HEK293 (cell line): ENCODE measurements at regions not wholly inside any gene's neighbourhood (a gene's known extent, or its start where the extent isn't known, plus 50 kb on each side); places are given as distances from the start of the nearest gene placed in this dataset.

ENCODE experiments used
- CTCF ChIA-PET: fragments of 350-600 bp; formaldehyde crosslinking; extraction: SDS; loops from one replicate; lab custom pipeline; 2021; ENCODE audit warnings: antibody characterized with exemption; lab: Yijun Ruan, JAX
- POLR2A ChIA-PET: fragments of 300-600 bp; formaldehyde crosslinking; extraction: SDS; loops from one replicate; lab custom pipeline; 2020; ENCODE audit warnings: antibody characterized with exemption, inconsistent platforms; lab: Yijun Ruan, JAX
- H3K27ac ChIP-seq: fragments of 200-500 bp; sonication (Bioruptor generic); 2 replicates; pipeline ENCODE4 v1.5.1; 2014; ENCODE audit warnings: low read depth, low read length, control low read depth, inconsistent platforms; ENCODE audit errors: extremely low read depth
- H3K36me3 ChIP-seq, 2 experiments: fragments of 200-500 bp in 1 of 2; sonication (Bioruptor generic) in 1 of 2; 1 replicate in 1 of 2; 2 replicates in 1 of 2; pipeline ENCODE4 v1.5.1; 2014 to 2017; ENCODE audit warnings: inconsistent platforms in 2 of 2, low read length in 2 of 2; ENCODE audit not compliant: control insufficient read depth in 2 of 2, insufficient read depth in 1 of 2
- H3K4me1 ChIP-seq: fragments of 200-500 bp; sonication (Bioruptor generic); 2 replicates; pipeline ENCODE4 v1.5.1; 2014; ENCODE audit warnings: mild to moderate bottlenecking, low read length, inconsistent platforms; ENCODE audit not compliant: control insufficient read depth, insufficient read depth
- H3K4me3 ChIP-seq: 2 replicates; pipeline ENCODE4 v1.5.1; 2011; ENCODE audit warnings: low read depth, mild to moderate bottlenecking, control low read depth, low read length, moderate library complexity
- H3K9me3 ChIP-seq: fragments of 200-500 bp; sonication (Bioruptor generic); 2 replicates; pipeline ENCODE4 v1.5.1; 2014; ENCODE audit warnings: low read depth, low read length, inconsistent platforms; ENCODE audit not compliant: control insufficient read depth, insufficient read depth
- BCL11B ChIP-seq: fragments of 450-650 bp; formaldehyde crosslinking; IDR thresholded peaks from 2 replicates; pipeline ENCODE4 v1.5.1; 2016; ENCODE audit warnings: low read depth, missing biosample characterization, missing genetic modification characterization
- GLIS1 ChIP-seq: fragments of 450-650 bp; formaldehyde crosslinking; IDR thresholded peaks from 2 replicates; pipeline ENCODE4 v1.5.1; 2016; ENCODE audit warnings: missing biosample characterization, missing genetic modification characterization
- KLF17 ChIP-seq: fragments of 450-650 bp; formaldehyde crosslinking; IDR thresholded peaks from 2 replicates; pipeline ENCODE4 v1.5.1; 2016; ENCODE audit warnings: missing biosample characterization, missing genetic modification characterization
- PRDM10 ChIP-seq: fragments of 450-650 bp; formaldehyde crosslinking; IDR thresholded peaks from 2 replicates; pipeline ENCODE4 v1.5.1; 2016; ENCODE audit warnings: missing biosample characterization, missing genetic modification characterization
- SP2 ChIP-seq: fragments of 450-650 bp; formaldehyde crosslinking; IDR thresholded peaks from 2 replicates; pipeline ENCODE4 v1.5.1; 2016; ENCODE audit warnings: missing biosample characterization, missing genetic modification characterization
- TRIM28 ChIP-seq: IDR thresholded peaks from 2 replicates; pipeline ENCODE4 v1.6.1; 2011; ENCODE audit warnings: low read length, control low read depth, borderline replicate concordance
- TSHZ1 ChIP-seq: fragments of 450-650 bp; formaldehyde crosslinking; IDR thresholded peaks from 2 replicates; pipeline ENCODE4 v1.5.1; 2016; ENCODE audit warnings: missing biosample characterization, missing genetic modification characterization, borderline replicate concordance
- ZBTB48 ChIP-seq: fragments of 450-650 bp; formaldehyde crosslinking; IDR thresholded peaks from 2 replicates; pipeline ENCODE4 v1.5.1; 2016; ENCODE audit warnings: missing biosample characterization, missing genetic modification characterization
- ZFP41 ChIP-seq: fragments of 450-650 bp; formaldehyde crosslinking; IDR thresholded peaks from 2 replicates; pipeline ENCODE4 v1.5.1; 2016; ENCODE audit warnings: missing biosample characterization, missing genetic modification characterization, borderline replicate concordance
- ZNF138 ChIP-seq: fragments of 450-650 bp; formaldehyde crosslinking; IDR thresholded peaks from 2 replicates; pipeline ENCODE4 v1.5.1; 2016; ENCODE audit warnings: missing biosample characterization, missing genetic modification characterization, borderline replicate concordance
- ZNF350 ChIP-seq: fragments of 450-650 bp; formaldehyde crosslinking; IDR thresholded peaks from 2 replicates; pipeline ENCODE4 v1.5.0; 2017; ENCODE audit warnings: missing biosample characterization, mild to moderate bottlenecking, missing genetic modification characterization
- ZNF404 ChIP-seq: fragments of 450-650 bp; formaldehyde crosslinking; IDR thresholded peaks from 2 replicates; pipeline ENCODE4 v1.5.1; 2017; ENCODE audit warnings: missing biosample characterization, missing genetic modification characterization
- ZNF510 ChIP-seq: fragments of 450-650 bp; formaldehyde crosslinking; IDR thresholded peaks from 2 replicates; pipeline ENCODE4 v1.5.1; 2018; ENCODE audit warnings: mild to moderate bottlenecking, missing genetic modification characterization, missing biosample characterization; ENCODE audit not compliant: insufficient replicate concordance
- ZNF521 ChIP-seq: fragments of 450-650 bp; formaldehyde crosslinking; IDR thresholded peaks from 2 replicates; pipeline ENCODE4 v1.5.1; 2017; ENCODE audit warnings: missing biosample characterization, mild to moderate bottlenecking, missing genetic modification characterization
- ZNF639 ChIP-seq: fragments of 450-650 bp; formaldehyde crosslinking; IDR thresholded peaks from 2 replicates; pipeline ENCODE4 v1.5.1; 2016; ENCODE audit warnings: missing biosample characterization, missing genetic modification characterization
- ZNF791 ChIP-seq: fragments of 450-650 bp; formaldehyde crosslinking; IDR thresholded peaks from 2 replicates; pipeline ENCODE4 v1.5.1; 2016; ENCODE audit warnings: missing biosample characterization, missing genetic modification characterization

GRCh38 chr15:53323191-53323590, 436.3 kb downstream of the WDR72 start (continued):
- no peak for TF ChIP-seq TSHZ1
- TF ChIP-seq BCL11B (tag by site-specific recombination): no peak
- TF ChIP-seq TRIM28: no peak
- no peak for TF ChIP-seq ZNF639 (tag by site-specific recombination)
- TF ChIP-seq ZNF404 (tag by site-specific recombination): no peak
- TF ChIP-seq SP2 (tag by site-specific recombination): no peak
- no peak for TF ChIP-seq ZNF350 (tag by site-specific recombination)
- no peak for TF ChIP-seq ZNF510 (tag by site-specific recombination)
- no peak for TF ChIP-seq PRDM10 (tag by site-specific recombination)
- no peak for TF ChIP-seq ZNF138 (tag by site-specific recombination)
- TF ChIP-seq GLIS1: no peak
- no peak for TF ChIP-seq ZNF521 (tag by site-specific recombination)
- TF ChIP-seq KLF17: no peak

GRCh38 chr15:53320816-53321215, 438.6 kb downstream of the WDR72 start:
- no peak for TF ChIP-seq ZNF791 (tag by site-specific recombination)
- TF ChIP-seq ZFP41 (tag by site-specific recombination): no peak
- no peak for TF ChIP-seq ZBTB48
- TF ChIP-seq, all 188 proteins: peak for 0
- Histone ChIP-seq H3K4me1 (no peaks in the 10 kb centered on the region), H3K36me3 (no peaks in the 10 kb centered on the region), H3K27ac (no peak overlapping the region), H3K9me3 (no peaks in the 10 kb centered on the region), H3K4me3 (no peak overlapping the region)
- ChIA-PET POLR2A (no interaction called here), CTCF (no interaction called here)
